OCI-LY7 (cell line): ENCODE measurements at regions not wholly inside any gene's neighbourhood (a gene's known extent, or its start where the extent isn't known, plus 50 kb on each side); places are given as distances from the start of the nearest gene placed in this dataset.

Experiments
- CTCF ChIP-seq: fragments of 200-600 bp; sonication (generic); conservative IDR thresholded peaks from 2 replicates; pipeline ENCODE4 v1.5.1; 2014; ENCODE audit warnings: mild to moderate bottlenecking, antibody characterized with exemption, low read length, moderate library complexity, mixed read lengths
- EZH2phosphoT487 ChIP-seq: fragments of 200-600 bp; sonication (generic); IDR thresholded peaks from 2 replicates; pipeline ENCODE4 v1.6.1; 2018; ENCODE audit warnings: low read depth, borderline replicate concordance, mild to moderate bottlenecking, mixed run types, antibody characterized with exemption, low read length, moderate library complexity, mixed read lengths

- TF ChIP-seq EZH2phosphoT487 (no peak), CTCF (no peak)
Observed at GRCh38 chr2:137857881-137858280, 106.4 kb upstream of the HNMT start.
